Right lobe of liver (tissue), 4 donors: ENCODE measurements at regions not wholly inside any gene's neighbourhood (a gene's known extent, or its start where the extent isn't known, plus 50 kb on each side); places are given as distances from the start of the nearest gene placed in this dataset.

Source experiments
- POLR2A ChIP-seq: fragments of 450-650 bp; IDR thresholded peaks from one replicate; pipeline ENCODE4 v1.6.1; 2017; ENCODE audit warnings: antibody characterized with exemption, mild to moderate bottlenecking
- TF ChIP-seq, protein P1 (sequence below), 4 donors: fragments of 200-600 bp in 3 of 4; fragments of 450-650 bp in 1 of 4; IDR thresholded peaks; one replicate each; pipeline versions ENCODE4 v1.5.1 to v1.8.0; 2016 to 2022; ENCODE audit warnings: antibody characterized with exemption in 4 of 4, mild to moderate bottlenecking in 2 of 4
- donor health status: DM: no; HTN: no; CAD: no.
- donor health status: DM: no; HTN: no; CAD: no.
- donor health status: DM: no; HTN: yes; CAD: no.

DNA sequence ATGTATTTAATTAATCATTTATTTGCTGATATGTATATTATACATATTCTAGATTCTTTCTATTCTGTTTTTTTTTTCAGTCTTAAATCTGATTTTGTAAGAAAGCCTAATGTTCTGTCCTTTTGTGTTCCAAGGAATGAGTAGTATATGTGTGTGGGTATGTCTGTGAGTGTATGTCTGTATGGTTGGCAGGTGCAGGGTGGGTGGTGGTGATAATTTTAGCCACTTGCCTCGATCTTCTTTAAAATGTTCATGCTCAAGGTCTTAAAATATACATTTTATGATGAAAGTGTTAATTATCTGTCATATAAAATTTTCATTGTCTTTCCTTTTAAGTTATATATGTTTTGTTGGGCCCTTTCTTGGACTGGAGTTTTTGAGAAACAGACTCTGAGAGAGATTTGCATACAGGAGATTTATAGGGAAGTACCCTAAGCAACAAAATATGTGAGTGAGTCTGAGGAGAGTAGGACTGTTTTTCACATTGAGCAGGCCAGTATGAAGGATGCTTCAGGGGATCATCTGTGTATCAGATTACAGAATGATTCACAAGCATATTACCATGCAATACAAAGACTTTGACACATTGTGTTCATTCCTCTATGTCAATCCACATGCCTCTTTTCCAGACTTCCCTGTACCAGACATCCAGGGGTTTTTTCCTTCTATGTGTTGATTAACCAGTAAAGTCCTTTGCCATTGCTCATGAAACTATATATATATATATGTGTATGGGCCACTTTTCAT is 211.0 kb upstream of the DPPA4 start:
- TF ChIP-seq, protein P1, sequence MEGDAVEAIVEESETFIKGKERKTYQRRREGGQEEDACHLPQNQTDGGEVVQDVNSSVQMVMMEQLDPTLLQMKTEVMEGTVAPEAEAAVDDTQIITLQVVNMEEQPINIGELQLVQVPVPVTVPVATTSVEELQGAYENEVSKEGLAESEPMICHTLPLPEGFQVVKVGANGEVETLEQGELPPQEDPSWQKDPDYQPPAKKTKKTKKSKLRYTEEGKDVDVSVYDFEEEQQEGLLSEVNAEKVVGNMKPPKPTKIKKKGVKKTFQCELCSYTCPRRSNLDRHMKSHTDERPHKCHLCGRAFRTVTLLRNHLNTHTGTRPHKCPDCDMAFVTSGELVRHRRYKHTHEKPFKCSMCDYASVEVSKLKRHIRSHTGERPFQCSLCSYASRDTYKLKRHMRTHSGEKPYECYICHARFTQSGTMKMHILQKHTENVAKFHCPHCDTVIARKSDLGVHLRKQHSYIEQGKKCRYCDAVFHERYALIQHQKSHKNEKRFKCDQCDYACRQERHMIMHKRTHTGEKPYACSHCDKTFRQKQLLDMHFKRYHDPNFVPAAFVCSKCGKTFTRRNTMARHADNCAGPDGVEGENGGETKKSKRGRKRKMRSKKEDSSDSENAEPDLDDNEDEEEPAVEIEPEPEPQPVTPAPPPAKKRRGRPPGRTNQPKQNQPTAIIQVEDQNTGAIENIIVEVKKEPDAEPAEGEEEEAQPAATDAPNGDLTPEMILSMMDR (IDR thresholded peaks at IDR 0.05): no peak
- TF ChIP-seq POLR2A: no peak
